IMR-90 (cell line): ENCODE measurements at regions not wholly inside any gene's neighbourhood (a gene's known extent, or its start where the extent isn't known, plus 50 kb on each side); places are given as distances from the start of the nearest gene placed in this dataset.

ENCODE experiments used
- CHD1 ChIP-seq: IDR thresholded peaks from 2 replicates; pipeline ENCODE4 v1.6.1; 2012; ENCODE audit warnings: low read depth, low read length, improper control_type of control experiment
- MAFK ChIP-seq: IDR thresholded peaks from 2 replicates; pipeline ENCODE4 v1.6.1; 2012; ENCODE audit warnings: low read depth, low read length, improper control_type of control experiment
- MXI1 ChIP-seq: IDR thresholded peaks from 2 replicates; pipeline ENCODE4 v1.6.1; 2012; ENCODE audit warnings: low read depth, mild to moderate bottlenecking, low read length, moderate library complexity, borderline replicate concordance
- RAD21 ChIP-seq: IDR thresholded peaks from 2 replicates; pipeline ENCODE4 v1.6.1; 2012; ENCODE audit warnings: low read length, improper control_type of control experiment
- TF ChIP-seq, protein P1 (sequence below): fragments of 150-350 bp; IDR thresholded peaks from 2 replicates; pipeline ENCODE4 v1.6.1; 2016; ENCODE audit warnings: low read depth, mild to moderate bottlenecking, low read length, moderate library complexity, borderline replicate concordance
- TF ChIP-seq, protein P2 (sequence below): conservative IDR thresholded peaks from 2 replicates; pipeline ENCODE4 v1.5.1; 2012; ENCODE audit warnings: mild to moderate bottlenecking, low read depth, low read length, improper control_type of control experiment

DNA sequence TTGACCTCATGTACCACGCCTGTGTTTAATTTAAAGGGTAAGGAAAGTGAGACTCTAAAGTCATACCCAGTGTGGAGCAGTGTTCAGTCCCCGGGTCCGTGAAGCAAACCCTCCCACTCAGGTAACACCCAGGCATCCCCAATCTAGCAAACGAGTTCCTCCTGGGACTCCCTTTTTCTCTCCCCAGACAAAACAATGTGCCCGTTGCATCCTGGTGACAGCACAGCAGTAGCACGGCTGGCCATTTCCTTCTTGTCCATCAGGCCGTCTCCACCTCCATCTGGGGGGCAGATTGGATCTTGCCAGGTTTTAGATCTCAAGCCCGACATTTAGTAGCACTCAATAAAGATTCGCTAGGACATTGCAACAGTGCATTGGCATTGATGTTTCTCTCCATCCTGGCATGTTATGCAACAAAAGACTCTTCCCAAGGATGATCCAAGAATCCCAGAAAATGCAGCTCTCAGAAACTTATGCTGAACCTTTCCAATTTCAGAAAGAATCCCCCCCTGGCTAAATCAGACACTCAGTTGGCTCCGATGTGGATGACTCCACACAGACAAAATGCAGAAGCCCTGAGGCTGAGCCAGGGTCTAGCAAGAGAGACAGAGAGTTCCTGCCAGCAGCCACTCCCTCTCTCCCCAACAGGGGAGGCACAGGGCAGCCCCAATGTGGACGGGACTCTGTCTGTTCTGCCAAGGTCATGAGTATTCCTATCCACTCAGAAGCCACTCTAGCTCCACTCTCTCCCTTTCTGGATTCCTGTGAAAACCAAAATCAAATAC, 274.5 kb upstream of the MGMT start:
- TF ChIP-seq, protein P1, sequence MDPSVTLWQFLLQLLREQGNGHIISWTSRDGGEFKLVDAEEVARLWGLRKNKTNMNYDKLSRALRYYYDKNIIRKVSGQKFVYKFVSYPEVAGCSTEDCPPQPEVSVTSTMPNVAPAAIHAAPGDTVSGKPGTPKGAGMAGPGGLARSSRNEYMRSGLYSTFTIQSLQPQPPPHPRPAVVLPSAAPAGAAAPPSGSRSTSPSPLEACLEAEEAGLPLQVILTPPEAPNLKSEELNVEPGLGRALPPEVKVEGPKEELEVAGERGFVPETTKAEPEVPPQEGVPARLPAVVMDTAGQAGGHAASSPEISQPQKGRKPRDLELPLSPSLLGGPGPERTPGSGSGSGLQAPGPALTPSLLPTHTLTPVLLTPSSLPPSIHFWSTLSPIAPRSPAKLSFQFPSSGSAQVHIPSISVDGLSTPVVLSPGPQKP: no peak
- TF ChIP-seq, protein P2, sequence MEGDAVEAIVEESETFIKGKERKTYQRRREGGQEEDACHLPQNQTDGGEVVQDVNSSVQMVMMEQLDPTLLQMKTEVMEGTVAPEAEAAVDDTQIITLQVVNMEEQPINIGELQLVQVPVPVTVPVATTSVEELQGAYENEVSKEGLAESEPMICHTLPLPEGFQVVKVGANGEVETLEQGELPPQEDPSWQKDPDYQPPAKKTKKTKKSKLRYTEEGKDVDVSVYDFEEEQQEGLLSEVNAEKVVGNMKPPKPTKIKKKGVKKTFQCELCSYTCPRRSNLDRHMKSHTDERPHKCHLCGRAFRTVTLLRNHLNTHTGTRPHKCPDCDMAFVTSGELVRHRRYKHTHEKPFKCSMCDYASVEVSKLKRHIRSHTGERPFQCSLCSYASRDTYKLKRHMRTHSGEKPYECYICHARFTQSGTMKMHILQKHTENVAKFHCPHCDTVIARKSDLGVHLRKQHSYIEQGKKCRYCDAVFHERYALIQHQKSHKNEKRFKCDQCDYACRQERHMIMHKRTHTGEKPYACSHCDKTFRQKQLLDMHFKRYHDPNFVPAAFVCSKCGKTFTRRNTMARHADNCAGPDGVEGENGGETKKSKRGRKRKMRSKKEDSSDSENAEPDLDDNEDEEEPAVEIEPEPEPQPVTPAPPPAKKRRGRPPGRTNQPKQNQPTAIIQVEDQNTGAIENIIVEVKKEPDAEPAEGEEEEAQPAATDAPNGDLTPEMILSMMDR: no peak
- TF ChIP-seq MXI1: no peak
- TF ChIP-seq MAFK: no peak
- TF ChIP-seq CHD1: no peak
- no peak for TF ChIP-seq RAD21
